Liver (tissue), 3 donors: ENCODE measurements at regions not wholly inside any gene's neighbourhood (a gene's known extent, or its start where the extent isn't known, plus 50 kb on each side); places are given as distances from the start of the nearest gene placed in this dataset.

Source experiments
- EGR1 ChIP-seq, 2 donors: IDR thresholded peaks; 2 replicates each; pipeline ENCODE4 v1.6.1; 2016 to 2018; ENCODE audit warnings: antibody characterized with exemption in 2 of 2, low read depth in 2 of 2
- FOXA1 ChIP-seq: IDR thresholded peaks from 2 replicates; pipeline ENCODE4 v1.6.1; 2016; ENCODE audit warnings: antibody characterized with exemption
- GABPA ChIP-seq, 2 donors: IDR thresholded peaks in 1 of 2; conservative IDR thresholded peaks in 1 of 2; 2 replicates each; pipeline ENCODE4 v1.6.1; 2016; ENCODE audit warnings: antibody characterized with exemption in 2 of 2, mild to moderate bottlenecking in 1 of 2, moderate library complexity in 1 of 2
- JUND ChIP-seq, 2 donors: IDR thresholded peaks; 2 replicates each; pipeline ENCODE4 v1.6.1; 2016; ENCODE audit warnings: antibody characterized with exemption in 2 of 2
- RAD21 ChIP-seq, 2 donors: IDR thresholded peaks; 2 replicates each; pipeline ENCODE4 v1.6.1; 2016; ENCODE audit warnings: antibody characterized with exemption in 2 of 2, mild to moderate bottlenecking in 2 of 2
- SP1 ChIP-seq: IDR thresholded peaks from 2 replicates; pipeline ENCODE4 v1.6.1; 2018; ENCODE audit warnings: antibody characterized with exemption, mild to moderate bottlenecking
- TAF1 ChIP-seq: conservative IDR thresholded peaks from 2 replicates; pipeline ENCODE4 v1.6.1; 2016; ENCODE audit warnings: antibody characterized with exemption, mild to moderate bottlenecking
- YY1 ChIP-seq: IDR thresholded peaks from 2 replicates; pipeline ENCODE4 v1.6.1; 2016; ENCODE audit warnings: antibody characterized with exemption, mild to moderate bottlenecking
- TF ChIP-seq, protein P1 (sequence below): fragments of 150-350 bp; IDR thresholded peaks from 2 replicates; pipeline ENCODE4 v1.5.1; 2017; ENCODE audit warnings: improper control_type of control experiment, low read depth, low read length; ENCODE audit not compliant: missing input control
- TF ChIP-seq, protein P2 (sequence below): IDR thresholded peaks from 2 replicates; pipeline ENCODE4 v1.6.1; 2016; ENCODE audit warnings: antibody characterized with exemption
- TF ChIP-seq, protein P3 (sequence below): IDR thresholded peaks from 2 replicates; pipeline ENCODE4 v1.6.1; 2016; ENCODE audit warnings: antibody characterized with exemption, mild to moderate bottlenecking
- TF ChIP-seq, protein P4 (sequence below): IDR thresholded peaks from 2 replicates; pipeline ENCODE4 v1.6.1; 2016; ENCODE audit warnings: antibody characterized with exemption
- TF ChIP-seq, protein P5 (sequence below): IDR thresholded peaks from 2 replicates; pipeline ENCODE4 v1.6.1; 2016; ENCODE audit warnings: antibody characterized with exemption
- donor health status: healthy.
- donor health status: healthy.

DNA sequence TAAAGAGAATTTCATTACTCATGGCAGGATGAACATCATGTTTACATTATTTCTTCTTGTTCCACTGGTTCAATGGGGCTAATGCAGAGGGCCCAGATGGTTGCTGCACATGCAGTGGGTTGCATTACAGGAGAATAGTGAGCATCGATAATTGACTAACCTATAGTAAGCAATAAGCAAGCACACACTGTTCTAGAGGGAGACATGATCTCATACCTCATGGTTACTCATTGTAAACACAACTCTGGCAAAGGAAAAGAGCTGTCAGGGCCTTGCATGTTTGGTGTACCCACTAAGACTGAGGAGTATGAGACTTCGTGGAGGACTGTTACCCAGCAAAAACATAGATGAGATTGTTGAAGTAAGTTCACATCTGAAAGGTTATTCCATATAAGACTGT lies 885.6 kb upstream of the VRK2 start:
- TF ChIP-seq RAD21 (IDR thresholded peaks at IDR 0.05) (no peak), GABPA (IDR thresholded peaks at IDR 0.05 in 1 of 2, conservative IDR thresholded peaks at IDR 0.05 in 1 of 2) (no peak), FOXA1 (no peak), SP1 (no peak), EGR1 (IDR thresholded peaks at IDR 0.05; ENCODE audit: low read depth in 2 of 2) (no peak), TAF1 (no peak), YY1 (no peak), JUND (IDR thresholded peaks at IDR 0.05) (no peak)
- TF ChIP-seq, protein P1, sequence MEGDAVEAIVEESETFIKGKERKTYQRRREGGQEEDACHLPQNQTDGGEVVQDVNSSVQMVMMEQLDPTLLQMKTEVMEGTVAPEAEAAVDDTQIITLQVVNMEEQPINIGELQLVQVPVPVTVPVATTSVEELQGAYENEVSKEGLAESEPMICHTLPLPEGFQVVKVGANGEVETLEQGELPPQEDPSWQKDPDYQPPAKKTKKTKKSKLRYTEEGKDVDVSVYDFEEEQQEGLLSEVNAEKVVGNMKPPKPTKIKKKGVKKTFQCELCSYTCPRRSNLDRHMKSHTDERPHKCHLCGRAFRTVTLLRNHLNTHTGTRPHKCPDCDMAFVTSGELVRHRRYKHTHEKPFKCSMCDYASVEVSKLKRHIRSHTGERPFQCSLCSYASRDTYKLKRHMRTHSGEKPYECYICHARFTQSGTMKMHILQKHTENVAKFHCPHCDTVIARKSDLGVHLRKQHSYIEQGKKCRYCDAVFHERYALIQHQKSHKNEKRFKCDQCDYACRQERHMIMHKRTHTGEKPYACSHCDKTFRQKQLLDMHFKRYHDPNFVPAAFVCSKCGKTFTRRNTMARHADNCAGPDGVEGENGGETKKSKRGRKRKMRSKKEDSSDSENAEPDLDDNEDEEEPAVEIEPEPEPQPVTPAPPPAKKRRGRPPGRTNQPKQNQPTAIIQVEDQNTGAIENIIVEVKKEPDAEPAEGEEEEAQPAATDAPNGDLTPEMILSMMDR: no peak
- TF ChIP-seq, protein P2, sequence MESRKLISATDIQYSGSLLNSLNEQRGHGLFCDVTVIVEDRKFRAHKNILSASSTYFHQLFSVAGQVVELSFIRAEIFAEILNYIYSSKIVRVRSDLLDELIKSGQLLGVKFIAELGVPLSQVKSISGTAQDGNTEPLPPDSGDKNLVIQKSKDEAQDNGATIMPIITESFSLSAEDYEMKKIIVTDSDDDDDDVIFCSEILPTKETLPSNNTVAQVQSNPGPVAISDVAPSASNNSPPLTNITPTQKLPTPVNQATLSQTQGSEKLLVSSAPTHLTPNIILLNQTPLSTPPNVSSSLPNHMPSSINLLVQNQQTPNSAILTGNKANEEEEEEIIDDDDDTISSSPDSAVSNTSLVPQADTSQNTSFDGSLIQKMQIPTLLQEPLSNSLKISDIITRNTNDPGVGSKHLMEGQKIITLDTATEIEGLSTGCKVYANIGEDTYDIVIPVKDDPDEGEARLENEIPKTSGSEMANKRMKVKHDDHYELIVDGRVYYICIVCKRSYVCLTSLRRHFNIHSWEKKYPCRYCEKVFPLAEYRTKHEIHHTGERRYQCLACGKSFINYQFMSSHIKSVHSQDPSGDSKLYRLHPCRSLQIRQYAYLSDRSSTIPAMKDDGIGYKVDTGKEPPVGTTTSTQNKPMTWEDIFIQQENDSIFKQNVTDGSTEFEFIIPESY: no peak
- TF ChIP-seq, protein P3, sequence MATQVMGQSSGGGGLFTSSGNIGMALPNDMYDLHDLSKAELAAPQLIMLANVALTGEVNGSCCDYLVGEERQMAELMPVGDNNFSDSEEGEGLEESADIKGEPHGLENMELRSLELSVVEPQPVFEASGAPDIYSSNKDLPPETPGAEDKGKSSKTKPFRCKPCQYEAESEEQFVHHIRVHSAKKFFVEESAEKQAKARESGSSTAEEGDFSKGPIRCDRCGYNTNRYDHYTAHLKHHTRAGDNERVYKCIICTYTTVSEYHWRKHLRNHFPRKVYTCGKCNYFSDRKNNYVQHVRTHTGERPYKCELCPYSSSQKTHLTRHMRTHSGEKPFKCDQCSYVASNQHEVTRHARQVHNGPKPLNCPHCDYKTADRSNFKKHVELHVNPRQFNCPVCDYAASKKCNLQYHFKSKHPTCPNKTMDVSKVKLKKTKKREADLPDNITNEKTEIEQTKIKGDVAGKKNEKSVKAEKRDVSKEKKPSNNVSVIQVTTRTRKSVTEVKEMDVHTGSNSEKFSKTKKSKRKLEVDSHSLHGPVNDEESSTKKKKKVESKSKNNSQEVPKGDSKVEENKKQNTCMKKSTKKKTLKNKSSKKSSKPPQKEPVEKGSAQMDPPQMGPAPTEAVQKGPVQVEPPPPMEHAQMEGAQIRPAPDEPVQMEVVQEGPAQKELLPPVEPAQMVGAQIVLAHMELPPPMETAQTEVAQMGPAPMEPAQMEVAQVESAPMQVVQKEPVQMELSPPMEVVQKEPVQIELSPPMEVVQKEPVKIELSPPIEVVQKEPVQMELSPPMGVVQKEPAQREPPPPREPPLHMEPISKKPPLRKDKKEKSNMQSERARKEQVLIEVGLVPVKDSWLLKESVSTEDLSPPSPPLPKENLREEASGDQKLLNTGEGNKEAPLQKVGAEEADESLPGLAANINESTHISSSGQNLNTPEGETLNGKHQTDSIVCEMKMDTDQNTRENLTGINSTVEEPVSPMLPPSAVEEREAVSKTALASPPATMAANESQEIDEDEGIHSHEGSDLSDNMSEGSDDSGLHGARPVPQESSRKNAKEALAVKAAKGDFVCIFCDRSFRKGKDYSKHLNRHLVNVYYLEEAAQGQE: no peak
- TF ChIP-seq, protein P4, sequence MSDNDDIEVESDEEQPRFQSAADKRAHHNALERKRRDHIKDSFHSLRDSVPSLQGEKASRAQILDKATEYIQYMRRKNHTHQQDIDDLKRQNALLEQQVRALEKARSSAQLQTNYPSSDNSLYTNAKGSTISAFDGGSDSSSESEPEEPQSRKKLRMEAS: no peak
- TF ChIP-seq, protein P5, sequence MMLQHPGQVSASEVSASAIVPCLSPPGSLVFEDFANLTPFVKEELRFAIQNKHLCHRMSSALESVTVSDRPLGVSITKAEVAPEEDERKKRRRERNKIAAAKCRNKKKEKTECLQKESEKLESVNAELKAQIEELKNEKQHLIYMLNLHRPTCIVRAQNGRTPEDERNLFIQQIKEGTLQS: no peak
